ENCODE measurements at regions not wholly inside any gene's neighbourhood (a gene's known extent, or its start where the extent isn't known, plus 50 kb on each side); places are given as distances from the start of the nearest gene placed in this dataset.
"Not testable (repeated sequence)": the region's sequence is repeated elsewhere in the genome, so short reads cannot be mapped to it uniquely, and the experiment has no call there.

DNA sequence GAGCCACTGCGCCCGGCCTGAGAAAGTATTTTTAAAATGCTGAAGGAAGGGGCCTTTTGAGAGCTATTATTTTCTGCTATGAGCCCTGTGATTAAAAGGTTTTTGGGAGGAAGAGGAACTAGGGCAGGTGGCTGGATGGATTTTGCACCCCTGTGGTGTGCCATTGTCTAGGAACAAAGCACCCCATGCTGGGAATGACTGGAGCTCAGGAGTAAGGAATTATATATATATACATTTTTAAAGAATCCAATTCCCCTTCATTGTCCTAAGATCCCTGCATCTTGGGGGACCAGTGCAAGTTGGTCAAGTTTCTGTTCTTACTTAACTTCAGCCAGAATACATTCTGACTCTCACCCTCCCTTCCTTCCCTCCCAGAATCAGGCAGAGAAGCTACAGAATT lies 91.6 kb downstream of the ZNF648 start:
- H3K36me3 ChIP-seq (ENCODE audit: control insufficient read depth, low read length) = no peaks in the 10 kb centered on the region
- H3K79me2 ChIP-seq (ENCODE audit: control insufficient read depth, low read length) = no peaks in the 10 kb centered on the region
- H3K4me1 ChIP-seq (ENCODE audit: control insufficient read depth, low read length) = no peaks in the 10 kb centered on the region
- H4K20me1 ChIP-seq (ENCODE audit: control insufficient read depth, insufficient read depth, low read depth, low read length) = no peaks in the 10 kb centered on the region
- no peak overlapping the region for H3K4me2 ChIP-seq (ENCODE audit: low read length)
- H3K27me3 ChIP-seq (ENCODE audit: control insufficient read depth, low read length) = no peaks in the 10 kb centered on the region
- no peaks in the 10 kb centered on the region for H3K9me3 ChIP-seq (ENCODE audit: control insufficient read depth, insufficient read depth, low read length)
- no peak overlapping the region for H3K27ac ChIP-seq (ENCODE audit: low read depth, low read length)
- H3K4me3 ChIP-seq (ENCODE audit: low read length) = no peak overlapping the region
- H3F3A ChIP-seq (ENCODE audit: control insufficient read depth, insufficient read depth) = no peaks in the 10 kb centered on the region
- TF ChIP-seq EZH2phosphoT487 (IDR thresholded peaks at IDR 0.05; ENCODE audit: borderline replicate concordance, low read length) = no peak
- TF ChIP-seq, protein P1, sequence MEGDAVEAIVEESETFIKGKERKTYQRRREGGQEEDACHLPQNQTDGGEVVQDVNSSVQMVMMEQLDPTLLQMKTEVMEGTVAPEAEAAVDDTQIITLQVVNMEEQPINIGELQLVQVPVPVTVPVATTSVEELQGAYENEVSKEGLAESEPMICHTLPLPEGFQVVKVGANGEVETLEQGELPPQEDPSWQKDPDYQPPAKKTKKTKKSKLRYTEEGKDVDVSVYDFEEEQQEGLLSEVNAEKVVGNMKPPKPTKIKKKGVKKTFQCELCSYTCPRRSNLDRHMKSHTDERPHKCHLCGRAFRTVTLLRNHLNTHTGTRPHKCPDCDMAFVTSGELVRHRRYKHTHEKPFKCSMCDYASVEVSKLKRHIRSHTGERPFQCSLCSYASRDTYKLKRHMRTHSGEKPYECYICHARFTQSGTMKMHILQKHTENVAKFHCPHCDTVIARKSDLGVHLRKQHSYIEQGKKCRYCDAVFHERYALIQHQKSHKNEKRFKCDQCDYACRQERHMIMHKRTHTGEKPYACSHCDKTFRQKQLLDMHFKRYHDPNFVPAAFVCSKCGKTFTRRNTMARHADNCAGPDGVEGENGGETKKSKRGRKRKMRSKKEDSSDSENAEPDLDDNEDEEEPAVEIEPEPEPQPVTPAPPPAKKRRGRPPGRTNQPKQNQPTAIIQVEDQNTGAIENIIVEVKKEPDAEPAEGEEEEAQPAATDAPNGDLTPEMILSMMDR (IDR thresholded peaks at IDR 0.05; ENCODE audit: low read depth, low read length, poor library complexity, severe bottlenecking) = no peak
- H3K9me2 ChIP-seq (replicated peaks; ENCODE audit: control insufficient read depth, low read length) = no peaks in the 10 kb centered on the region

DNA sequence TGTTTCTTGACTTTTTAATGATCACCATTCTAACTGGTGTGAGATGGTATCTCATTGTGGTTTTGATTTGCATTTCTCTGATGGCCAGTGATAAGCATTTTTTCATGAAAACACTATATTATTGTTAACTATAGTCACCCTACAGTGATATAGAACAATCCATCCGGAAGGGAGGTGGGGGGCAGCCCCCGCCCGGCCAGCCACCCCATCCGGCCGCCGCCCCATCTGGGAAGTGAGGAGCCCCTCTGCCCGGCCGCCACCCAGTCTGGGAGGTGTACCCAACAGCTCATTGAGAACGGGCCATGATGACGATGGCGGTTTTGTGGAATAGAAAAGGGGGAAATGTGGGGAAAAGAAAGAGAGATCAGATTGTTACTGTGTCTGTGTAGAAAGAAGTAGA lies 106.8 kb downstream of the ZNF648 start:
- H3F3A ChIP-seq (ENCODE audit: control insufficient read depth, insufficient read depth); H3K9me3 ChIP-seq (ENCODE audit: control insufficient read depth, insufficient read depth, low read length); H3K4me1 ChIP-seq (ENCODE audit: control insufficient read depth, low read length); H3K9me2 ChIP-seq (replicated peaks; ENCODE audit: control insufficient read depth, low read length); H3K27ac ChIP-seq (ENCODE audit: low read depth, low read length); H3K27me3 ChIP-seq (ENCODE audit: control insufficient read depth, low read length); H3K4me2 ChIP-seq (ENCODE audit: low read length); H3K4me3 ChIP-seq (ENCODE audit: low read length); H3K36me3 ChIP-seq (ENCODE audit: control insufficient read depth, low read length); H3K79me2 ChIP-seq (ENCODE audit: control insufficient read depth, low read length); H4K20me1 ChIP-seq (ENCODE audit: control insufficient read depth, insufficient read depth, low read depth, low read length): not testable (repeated sequence)

DNA sequence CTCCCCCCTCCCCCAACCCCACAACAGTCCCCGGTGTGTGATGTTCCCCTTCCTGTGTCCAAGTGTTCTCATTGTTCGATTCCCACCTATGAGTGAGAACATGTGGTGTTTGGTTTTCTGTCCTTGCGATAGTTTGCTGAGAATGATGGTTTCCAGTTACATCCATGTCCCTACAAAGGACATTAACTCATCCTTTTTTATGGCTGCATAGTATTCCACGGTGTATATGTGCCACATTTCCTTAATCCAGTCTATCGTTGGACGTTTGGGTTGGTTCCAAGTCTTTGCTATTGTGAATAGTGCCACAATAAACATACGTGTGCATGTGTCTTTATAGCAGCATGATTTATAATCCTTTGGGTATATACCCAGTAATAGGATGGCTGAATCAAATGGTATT lies 107.3 kb downstream of the ZNF648 start:
- H3K36me3 ChIP-seq (ENCODE audit: control insufficient read depth, low read length); H3K27ac ChIP-seq (ENCODE audit: low read depth, low read length); H3K9me2 ChIP-seq (replicated peaks; ENCODE audit: control insufficient read depth, low read length); H3K27me3 ChIP-seq (ENCODE audit: control insufficient read depth, low read length); H3K4me3 ChIP-seq (ENCODE audit: low read length); H4K20me1 ChIP-seq (ENCODE audit: control insufficient read depth, insufficient read depth, low read depth, low read length); H3K4me1 ChIP-seq (ENCODE audit: control insufficient read depth, low read length); H3F3A ChIP-seq (ENCODE audit: control insufficient read depth, insufficient read depth); H3K4me2 ChIP-seq (ENCODE audit: low read length); H3K9me3 ChIP-seq (ENCODE audit: control insufficient read depth, insufficient read depth, low read length); H3K79me2 ChIP-seq (ENCODE audit: control insufficient read depth, low read length): not testable (repeated sequence)

DNA sequence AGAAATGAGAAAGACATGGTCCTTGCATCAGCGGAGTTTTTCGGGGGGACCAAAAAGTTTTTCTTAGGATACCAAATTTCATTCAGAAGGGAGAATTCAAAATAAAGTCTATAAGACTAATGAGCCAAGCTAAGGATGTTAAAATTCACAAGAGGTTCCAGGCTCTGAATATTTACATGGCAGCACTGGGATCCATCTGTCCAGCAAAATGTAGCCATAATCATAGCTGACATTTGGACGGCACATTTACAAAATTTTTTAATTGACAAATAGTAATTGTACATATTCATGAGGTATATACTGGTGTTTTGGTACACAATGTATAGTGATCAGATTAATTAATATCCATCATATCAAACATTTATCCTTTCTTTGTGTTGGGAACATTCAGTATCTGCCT lies 107.9 kb downstream of the ZNF648 start:
- Histone ChIP-seq H3K36me3 (ENCODE audit: control insufficient read depth, low read length) (no peaks in the 10 kb centered on the region), H3K4me2 (ENCODE audit: low read length) (no peak overlapping the region), H3K9me2 (replicated peaks; ENCODE audit: control insufficient read depth, low read length) (no peaks in the 10 kb centered on the region), H3K4me3 (ENCODE audit: low read length) (no peak overlapping the region), H3F3A (ENCODE audit: control insufficient read depth, insufficient read depth) (no peaks in the 10 kb centered on the region), H3K4me1 (ENCODE audit: control insufficient read depth, low read length) (no peaks in the 10 kb centered on the region), H3K27ac (ENCODE audit: low read depth, low read length) (no peak overlapping the region), H3K9me3 (ENCODE audit: control insufficient read depth, insufficient read depth, low read length) (no peaks in the 10 kb centered on the region), H3K79me2 (ENCODE audit: control insufficient read depth, low read length) (no peaks in the 10 kb centered on the region), H4K20me1 (ENCODE audit: control insufficient read depth, insufficient read depth, low read depth, low read length) (no peaks in the 10 kb centered on the region), H3K27me3 (ENCODE audit: control insufficient read depth, low read length) (no peaks in the 10 kb centered on the region)
- TF ChIP-seq EZH2phosphoT487 (IDR thresholded peaks at IDR 0.05; ENCODE audit: borderline replicate concordance, low read length) = no peak
- TF ChIP-seq, protein P1 (IDR thresholded peaks at IDR 0.05; ENCODE audit: low read depth, low read length, poor library complexity, severe bottlenecking) = no peak
